H9 (cell line): ENCODE measurements at regions not wholly inside any gene's neighbourhood (a gene's known extent, or its start where the extent isn't known, plus 50 kb on each side); places are given as distances from the start of the nearest gene placed in this dataset.

Experiments
- DNase-seq: peaks from one replicate; pipeline ENCODE4 v3.0.0-alpha.2; 2017
- H2AFZ ChIP-seq: one replicate; pipeline ENCODE4 v1.6.1; 2013; ENCODE audit warnings: mild to moderate bottlenecking, low read length, control low read depth, moderate library complexity
- H2AK5ac ChIP-seq: 2 replicates; pipeline ENCODE4 v1.6.1; 2013; ENCODE audit warnings: low read length, control low read depth, mixed read lengths; ENCODE audit not compliant: insufficient read length
- H2BK120ac ChIP-seq: one replicate; pipeline ENCODE4 v1.6.1; 2013; ENCODE audit warnings: low read depth, mild to moderate bottlenecking, low read length, control low read depth, inconsistent platforms; ENCODE audit not compliant: poor library complexity, severe bottlenecking
- H2BK12ac ChIP-seq: 2 replicates; pipeline ENCODE4 v1.6.1; 2013; ENCODE audit warnings: low read length, control low read depth, mixed read lengths, low read depth; ENCODE audit not compliant: insufficient read length
- H2BK15ac ChIP-seq: 2 replicates; pipeline ENCODE4 v1.6.1; 2013; ENCODE audit warnings: low read depth, low read length, control low read depth
- H2BK20ac ChIP-seq: one replicate; pipeline ENCODE4 v1.6.1; 2013; ENCODE audit warnings: low read depth, mild to moderate bottlenecking, low read length, control low read depth, inconsistent platforms; ENCODE audit not compliant: poor library complexity, severe bottlenecking
- H2BK5ac ChIP-seq: 2 replicates; pipeline ENCODE4 v1.6.1; 2013; ENCODE audit warnings: low read length, control low read depth, mixed read lengths; ENCODE audit not compliant: insufficient read length
- H3K14ac ChIP-seq: 2 replicates; pipeline ENCODE4 v1.6.1; 2013; ENCODE audit warnings: low read length, control low read depth; ENCODE audit not compliant: insufficient read depth
- H3K18ac ChIP-seq: 2 replicates; pipeline ENCODE4 v1.6.1; 2013; ENCODE audit warnings: low read depth, mild to moderate bottlenecking, mixed read lengths, low read length, control low read depth; ENCODE audit not compliant: insufficient read length
- H3K23ac ChIP-seq: 2 replicates; pipeline ENCODE4 v1.6.1; 2013; ENCODE audit warnings: low read length, control low read depth, mixed read lengths, low read depth; ENCODE audit not compliant: insufficient read length
- H3K23me2 ChIP-seq: 2 replicates; pipeline ENCODE4 v1.6.1; 2013; ENCODE audit warnings: low read depth, mild to moderate bottlenecking, mixed read lengths, low read length, control low read depth; ENCODE audit not compliant: insufficient read length, poor library complexity, severe bottlenecking
- H3K27ac ChIP-seq: 2 replicates; pipeline ENCODE4 v1.5.1; 2013; ENCODE audit warnings: low read length, control low read depth, mixed read lengths, low read depth; ENCODE audit not compliant: insufficient read length
- H3K27me3 ChIP-seq: 2 replicates; pipeline ENCODE4 v1.6.1; 2013; ENCODE audit warnings: low read length, control low read depth, inconsistent platforms; ENCODE audit not compliant: insufficient read depth
- H3K4ac ChIP-seq: 2 replicates; pipeline ENCODE4 v1.6.1; 2013; ENCODE audit warnings: low read depth, mild to moderate bottlenecking, control low read depth, inconsistent platforms, low read length, moderate library complexity
- H3K4me1 ChIP-seq: 2 replicates; pipeline ENCODE4 v1.6.1; 2013; ENCODE audit warnings: low read length, control low read depth, inconsistent platforms; ENCODE audit not compliant: insufficient read depth
- H3K4me2 ChIP-seq: 2 replicates; pipeline ENCODE4 v1.6.1; 2013; ENCODE audit warnings: low read length, control low read depth, mixed read lengths; ENCODE audit not compliant: insufficient read length, insufficient read depth
- H3K56ac ChIP-seq: 2 replicates; pipeline ENCODE4 v1.6.1; 2013; ENCODE audit warnings: low read depth, mild to moderate bottlenecking, mixed read lengths, low read length, control low read depth; ENCODE audit not compliant: insufficient read length
- H3K79me1 ChIP-seq: 2 replicates; pipeline ENCODE4 v1.6.1; 2013; ENCODE audit warnings: low read depth, mild to moderate bottlenecking, moderate library complexity, low read length, control low read depth, inconsistent platforms; ENCODE audit not compliant: insufficient read depth, poor library complexity, severe bottlenecking
- H3K79me2 ChIP-seq: 2 replicates; pipeline ENCODE4 v1.6.1; 2013; ENCODE audit warnings: low read length, control low read depth, inconsistent platforms; ENCODE audit not compliant: insufficient read depth
- H3K9ac ChIP-seq: 2 replicates; pipeline ENCODE4 v1.6.1; 2013; ENCODE audit warnings: low read length, control low read depth, mixed read lengths; ENCODE audit not compliant: insufficient read length; ENCODE audit errors: extremely low read depth
- H3K9me3 ChIP-seq: one replicate; pipeline ENCODE4 v1.6.1; 2013; ENCODE audit warnings: low read depth, low read length, inconsistent platforms; ENCODE audit not compliant: control insufficient read depth
- H3T11ph ChIP-seq: one replicate; pipeline ENCODE4 v1.6.1; 2013; ENCODE audit warnings: mild to moderate bottlenecking, low read length, control low read depth, inconsistent platforms
- H4K20me1 ChIP-seq: one replicate; pipeline ENCODE4 v1.6.1; 2013; ENCODE audit not compliant: control insufficient read depth, insufficient read length, insufficient read depth
- H4K5ac ChIP-seq: 2 replicates; pipeline ENCODE4 v1.6.1; 2013; ENCODE audit warnings: low read depth, mild to moderate bottlenecking, mixed read lengths, low read length, control low read depth; ENCODE audit not compliant: insufficient read length
- H4K8ac ChIP-seq: replicated peaks from 2 replicates; pipeline ENCODE4 v1.6.1; 2013; ENCODE audit warnings: low read length, control low read depth, mixed read lengths, low read depth; ENCODE audit not compliant: insufficient read length
- H4K91ac ChIP-seq: 2 replicates; pipeline ENCODE4 v1.6.1; 2013; ENCODE audit warnings: low read depth, mild to moderate bottlenecking, moderate library complexity, mixed read lengths, low read length, control low read depth; ENCODE audit not compliant: insufficient read length
- H3K27ac Mint-ChIP-seq, 3 experiments: 2 replicates in 2 of 3; 3 replicates in 1 of 3; pipeline ENCODE4 v1.8.0; 2020 to 2021; ENCODE audit warnings: mixed read lengths in 3 of 3, mild to moderate bottlenecking in 1 of 3, moderate library complexity in 1 of 3
- H3K27me3 Mint-ChIP-seq: 2 replicates; pipeline ENCODE4 v1.8.0; 2021; ENCODE audit warnings: low read depth, mild to moderate bottlenecking, moderate library complexity, mixed read lengths
- H3K36me3 Mint-ChIP-seq, 3 experiments: 2 replicates in 2 of 3; 3 replicates in 1 of 3; pipeline ENCODE4 v1.8.0; 2020 to 2021; ENCODE audit warnings: low read depth in 3 of 3, mixed read lengths in 3 of 3; ENCODE audit not compliant: insufficient read depth in 1 of 3
- H3K4me1 Mint-ChIP-seq, 2 experiments: 2 replicates each; pipeline ENCODE4 v1.8.0; 2020; ENCODE audit warnings: mixed read lengths in 2 of 2
- H3K4me3 Mint-ChIP-seq, 2 experiments: 2 replicates in 1 of 2; 3 replicates in 1 of 2; pipeline ENCODE4 v1.8.0; 2020 to 2021; ENCODE audit warnings: mild to moderate bottlenecking in 2 of 2, mixed read lengths in 2 of 2, moderate library complexity in 1 of 2
- H3K9me3 Mint-ChIP-seq, 2 experiments: 2 replicates in 1 of 2; 3 replicates in 1 of 2; pipeline ENCODE4 v1.8.0; 2020; ENCODE audit warnings: mild to moderate bottlenecking in 2 of 2, mixed read lengths in 2 of 2, moderate library complexity in 1 of 2
- WGBS: extraction: QIAGEN DNeasy Blood & Tissue Kit; methylation state at CpG from one replicate; pipeline ENCODE4 v1.1.7; 2013; ENCODE audit warnings: missing lambda C conversion rate, low lambda C conversion rate, mixed read lengths; ENCODE audit not compliant: insufficient read length; ENCODE audit errors: extremely low coverage; 5-methylcytosine and 5-hydroxymethylcytosine counted together
- TF ChIP-seq, protein P1 (sequence below): fragments of 200-600 bp; sonication (generic); conservative IDR thresholded peaks from 3 replicates; pipeline ENCODE4 v1.8.0; 2021; ENCODE audit warnings: antibody characterized with exemption, mild to moderate bottlenecking

DNA sequence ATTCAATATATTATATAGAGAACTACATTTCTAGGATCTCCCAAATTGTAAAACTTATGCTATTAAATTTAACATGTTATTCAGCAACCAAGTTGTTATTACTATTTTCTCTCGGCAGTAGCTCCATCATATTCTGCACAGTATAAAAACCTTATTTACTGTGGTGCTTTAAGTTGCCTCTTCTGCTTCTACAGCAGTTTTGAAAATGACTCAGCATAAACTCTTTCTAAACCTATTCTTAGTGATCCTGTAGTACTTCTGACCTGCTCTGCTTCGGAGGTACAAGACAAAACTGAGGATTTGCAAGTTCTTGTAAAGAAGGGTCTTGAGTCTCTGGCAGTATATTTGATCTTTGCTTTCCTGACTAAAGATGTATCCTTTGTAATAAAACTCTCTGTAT, 567.2 kb downstream of the TMX3 start:
- no peaks in the 10 kb centered on the region for H3K9me3 ChIP-seq
- no peak overlapping the region for H2BK20ac ChIP-seq
- no peak overlapping the region for H3K27ac ChIP-seq
- H3K23me2 ChIP-seq: no peaks in the 10 kb centered on the region
- no CpG with 5 or more reads among the region's 2 CpGs for WGBS
- no peak overlapping the region for H3K14ac ChIP-seq
- no peak overlapping the region for H2BK12ac ChIP-seq
- no peak overlapping the region for H2AFZ ChIP-seq
- no peak overlapping the region for H3K4me3 Mint-ChIP-seq
- H4K91ac ChIP-seq: no peak overlapping the region
- no peak overlapping the region for H2AK5ac ChIP-seq
- H3K4me1 Mint-ChIP-seq: peaks cover 5 to 12% of the 10 kb centered on the region in 2 experiments
- H3K18ac ChIP-seq: no peak overlapping the region
- no peaks in the 10 kb centered on the region for H3K79me2 ChIP-seq
- H2BK15ac ChIP-seq: no peak overlapping the region
- H3K4me1 ChIP-seq: no peaks in the 10 kb centered on the region
- H3K79me1 ChIP-seq: no peaks in the 10 kb centered on the region
- peaks cover 2 to 3% of the 10 kb centered on the region in 2 experiments; a peak in 1 of 5 replicates for H3K9me3 Mint-ChIP-seq
- peaks cover 1% of the 10 kb centered on the region; the same call in 1 of the 2 replicates for H3K27me3 Mint-ChIP-seq
- DNase-seq: no peak
- H4K8ac ChIP-seq: no peak overlapping the region
- no peak overlapping the region for H3K27ac Mint-ChIP-seq
- no peak overlapping the region for H3K4me2 ChIP-seq
- no peaks in the 10 kb centered on the region for H4K20me1 ChIP-seq
- H2BK5ac ChIP-seq: no peak overlapping the region
- no peak overlapping the region for H3K56ac ChIP-seq
- peaks cover 0 to 2% (median 0%) of the 10 kb centered on the region in 3 experiments; a peak in 2 of 7 replicates for H3K36me3 Mint-ChIP-seq
- no peak overlapping the region for H3K4ac ChIP-seq
- H3K9ac ChIP-seq: no peak overlapping the region
- TF ChIP-seq, protein P1, sequence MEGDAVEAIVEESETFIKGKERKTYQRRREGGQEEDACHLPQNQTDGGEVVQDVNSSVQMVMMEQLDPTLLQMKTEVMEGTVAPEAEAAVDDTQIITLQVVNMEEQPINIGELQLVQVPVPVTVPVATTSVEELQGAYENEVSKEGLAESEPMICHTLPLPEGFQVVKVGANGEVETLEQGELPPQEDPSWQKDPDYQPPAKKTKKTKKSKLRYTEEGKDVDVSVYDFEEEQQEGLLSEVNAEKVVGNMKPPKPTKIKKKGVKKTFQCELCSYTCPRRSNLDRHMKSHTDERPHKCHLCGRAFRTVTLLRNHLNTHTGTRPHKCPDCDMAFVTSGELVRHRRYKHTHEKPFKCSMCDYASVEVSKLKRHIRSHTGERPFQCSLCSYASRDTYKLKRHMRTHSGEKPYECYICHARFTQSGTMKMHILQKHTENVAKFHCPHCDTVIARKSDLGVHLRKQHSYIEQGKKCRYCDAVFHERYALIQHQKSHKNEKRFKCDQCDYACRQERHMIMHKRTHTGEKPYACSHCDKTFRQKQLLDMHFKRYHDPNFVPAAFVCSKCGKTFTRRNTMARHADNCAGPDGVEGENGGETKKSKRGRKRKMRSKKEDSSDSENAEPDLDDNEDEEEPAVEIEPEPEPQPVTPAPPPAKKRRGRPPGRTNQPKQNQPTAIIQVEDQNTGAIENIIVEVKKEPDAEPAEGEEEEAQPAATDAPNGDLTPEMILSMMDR: no peak
- no peak overlapping the region for H3K23ac ChIP-seq
- no peak overlapping the region for H3T11ph ChIP-seq
- H3K27me3 ChIP-seq: no peaks in the 10 kb centered on the region
- no peak overlapping the region for H4K5ac ChIP-seq
- no peak overlapping the region for H2BK120ac ChIP-seq
